ENCODE measurements at regions not wholly inside any gene's neighbourhood (a gene's known extent, or its start where the extent isn't known, plus 50 kb on each side); places are given as distances from the start of the nearest gene placed in this dataset.

- POLR2A ChIA-PET, result no interaction called here
- DNase-seq (ENCODE audit: extremely low spot score), result no peak
- TF ChIP-seq CTCF (IDR thresholded peaks at IDR 0.05; ENCODE audit: control extremely low read depth, extremely low read depth, low read depth, missing control alignments), result no peak
- CTCF ChIA-PET, result no interaction called here
These were observed 52.2 kb upstream of the PRL start for GRCh38 chr6:22349051-22349450.

DNA sequence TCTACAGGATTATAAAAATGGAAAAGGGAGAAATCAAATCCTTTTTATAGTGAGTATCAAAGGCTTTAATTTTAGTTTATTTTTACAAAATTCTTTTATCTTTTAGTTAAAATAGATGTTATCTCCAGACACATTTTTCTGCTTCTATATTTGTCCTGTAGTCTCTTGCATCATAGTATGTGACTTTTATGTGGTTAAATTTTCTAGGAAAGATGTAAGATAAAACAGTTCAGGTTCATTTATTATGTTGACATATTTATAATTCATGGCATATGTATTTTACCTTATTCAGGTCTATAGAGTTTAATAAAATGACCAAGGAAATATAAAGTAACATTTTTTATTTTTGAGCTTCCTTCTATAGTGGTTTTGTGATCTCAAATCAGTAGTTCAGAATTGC is 52.7 kb upstream of the PRL start:
- no peak for TF ChIP-seq CTCF (IDR thresholded peaks at IDR 0.05; ENCODE audit: control extremely low read depth, extremely low read depth, low read depth, missing control alignments)
- ChIA-PET CTCF (interaction anchor here (2.7 kb wide), 1 partner anchor 9 kb away, joined by 8 read pairs; no protein-coding TSS in a partner anchor), POLR2A (no interaction called here)
- DNase-seq (ENCODE audit: extremely low spot score), result no peak

DNA sequence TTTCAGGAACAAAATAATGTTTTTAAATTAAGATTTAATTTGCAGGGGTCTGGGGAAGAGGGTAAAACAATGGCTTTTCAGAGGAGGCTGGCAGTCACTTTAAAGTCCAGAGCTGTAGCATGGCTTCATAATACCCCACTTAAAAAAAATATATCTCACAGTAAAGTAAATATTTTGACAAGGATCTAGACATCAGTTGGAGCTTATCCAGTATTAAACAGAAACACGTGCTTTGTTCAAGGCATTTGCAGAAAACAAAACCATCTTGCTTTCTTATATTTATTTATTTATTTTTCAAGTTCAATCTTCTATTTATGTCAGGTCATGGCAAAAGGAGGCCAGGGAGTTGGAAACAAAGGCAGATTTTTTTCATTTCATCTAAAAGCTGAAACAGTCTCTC is 53.3 kb upstream of the PRL start:
- ChIA-PET CTCF (interaction anchor here (2.0 to 2.7 kb wide), 2 partner anchors 9 to 13 kb away, joined by 4 to 8 read pairs; no protein-coding TSS in a partner anchor), POLR2A (no interaction called here)
- no peak for TF ChIP-seq CTCF (IDR thresholded peaks at IDR 0.05; ENCODE audit: control extremely low read depth, extremely low read depth, low read depth, missing control alignments)
- DNase-seq (ENCODE audit: extremely low spot score), result no peak

- no peak for DNase-seq (ENCODE audit: extremely low spot score)
- no peak for TF ChIP-seq CTCF (IDR thresholded peaks at IDR 0.05; ENCODE audit: control extremely low read depth, extremely low read depth, low read depth, missing control alignments)
- CTCF ChIA-PET, result interaction anchor here (1.0 kb wide), 1 partner anchor 15 kb away, joined by 5 read pairs; no protein-coding TSS in a partner anchor
- POLR2A ChIA-PET, result no interaction called here
These were observed 56.3 kb upstream of the PRL start for GRCh38 chr6:22353101-22353500.

DNA sequence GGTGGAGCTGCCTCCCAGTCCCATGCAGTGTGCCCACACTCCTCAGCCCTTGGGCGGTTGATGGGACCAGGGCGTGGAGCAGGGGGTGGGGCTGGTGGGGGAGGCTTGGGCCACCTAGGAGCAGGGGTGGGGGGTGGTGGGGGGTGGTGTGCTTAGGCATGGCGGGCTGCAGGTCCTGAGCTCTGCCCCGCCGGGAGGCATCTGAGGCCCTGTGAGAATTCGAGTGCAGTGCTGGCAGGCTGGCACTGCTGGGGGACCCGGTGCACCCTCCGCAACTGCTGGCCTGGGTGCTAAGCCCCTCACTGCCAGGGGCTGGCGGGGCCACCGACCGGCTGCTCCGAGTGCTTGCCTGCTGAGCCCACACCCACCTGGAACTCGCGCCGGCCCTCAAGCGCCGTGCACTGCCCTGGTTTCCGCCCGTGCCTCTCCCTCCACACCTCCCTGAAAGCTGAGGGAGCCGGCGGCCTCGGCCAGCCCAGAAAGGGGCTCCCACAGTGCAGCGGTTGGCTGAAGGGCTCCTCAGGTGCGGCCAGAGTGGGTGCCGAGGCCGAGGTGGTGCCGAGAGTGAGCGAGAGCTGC is 59.6 kb upstream of the PRL start:
- DNase-seq (ENCODE audit: extremely low spot score), result no peak
- no peak for TF ChIP-seq CTCF (IDR thresholded peaks at IDR 0.05; ENCODE audit: control extremely low read depth, extremely low read depth, low read depth, missing control alignments)
- POLR2A ChIA-PET, result no interaction called here
- CTCF ChIA-PET, result interaction anchor here (1.7 kb wide), 1 partner anchor 9 kb away, joined by 4 read pairs; no protein-coding TSS in a partner anchor

- ChIA-PET CTCF (interaction anchor here (1.3 kb wide), 1 partner anchor 91 kb away, joined by 3 read pairs; no protein-coding TSS in a partner anchor), POLR2A (no interaction called here)
- no peak for TF ChIP-seq CTCF (IDR thresholded peaks at IDR 0.05; ENCODE audit: control extremely low read depth, extremely low read depth, low read depth, missing control alignments)
- peak; percentile 10 for DNase-seq (ENCODE audit: extremely low spot score)
These were observed 60.9 kb upstream of the PRL start for GRCh38 chr6:22357724-22358189.
